Colonic mucosa (tissue), 4 donors: ENCODE measurements at regions not wholly inside any gene's neighbourhood (a gene's known extent, or its start where the extent isn't known, plus 50 kb on each side); places are given as distances from the start of the nearest gene placed in this dataset.

Source experiments
- DNase-seq: peaks from one replicate; pipeline ENCODE4 v3.0.0-alpha.2; 2020
- H3K27ac ChIP-seq: fragments of 200-600 bp; one replicate; pipeline ENCODE4 v1.8.0; 2021
- H3K27me3 ChIP-seq: fragments of 200-600 bp; one replicate; pipeline ENCODE4 v1.8.0; 2021
- H3K36me3 ChIP-seq: fragments of 200-600 bp; one replicate; pipeline ENCODE4 v1.8.0; 2021
- H3K4me1 ChIP-seq: fragments of 200-600 bp; one replicate; pipeline ENCODE4 v1.8.0; 2021; ENCODE audit warnings: mild to moderate bottlenecking
- H3K4me3 ChIP-seq: fragments of 200-600 bp; one replicate; pipeline ENCODE4 v1.8.0; 2021
- H3K9ac ChIP-seq, 2 donors: one replicate each; pipeline ENCODE4 v1.7.0; 2013; ENCODE audit warnings: control low read depth in 2 of 2, low read depth in 2 of 2, low read length in 2 of 2
- H3K9me3 ChIP-seq: fragments of 200-600 bp; one replicate; pipeline ENCODE4 v1.8.0; 2021
- intact Hi-C: fragments of 100-400 bp; cut with DNase I; formaldehyde crosslinking; loops from one replicate; pipeline ENCODE4 v1.14.1; 2022
- TF ChIP-seq, protein P1 (sequence below): fragments of 200-600 bp; IDR thresholded peaks from one replicate; pipeline ENCODE4 v1.8.0; 2022; ENCODE audit warnings: antibody characterized with exemption, mild to moderate bottlenecking
- donor health status: healthy.
- donor health status: DM: no; HTN: no; CAD: no.
- donor health status: DM: no; HTN: no; CAD: no.

DNA sequence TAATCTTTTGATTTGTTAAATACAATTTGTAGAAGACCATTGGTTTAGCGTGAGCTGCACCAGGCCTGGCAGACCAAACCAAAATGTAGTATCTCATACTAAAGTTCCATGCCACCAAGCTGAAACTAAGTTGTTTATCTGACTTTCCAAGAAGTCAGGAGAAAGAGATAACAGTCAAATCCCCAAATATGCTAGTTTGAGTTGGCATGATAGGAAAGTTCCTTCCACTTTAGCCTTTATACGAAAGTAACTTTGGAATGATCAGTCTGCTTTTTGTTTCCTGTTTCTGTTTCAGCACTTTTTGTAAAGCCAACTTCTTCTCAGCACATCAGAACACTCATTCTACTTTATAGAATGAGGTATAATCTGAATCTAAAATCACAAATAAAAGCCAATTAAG is 449.2 kb downstream of the GRXCR1 start:
- H3K36me3 ChIP-seq: no peaks in the 10 kb centered on the region
- H3K9me3 ChIP-seq: no peaks in the 10 kb centered on the region
- no peak overlapping the region for H3K4me3 ChIP-seq
- DNase-seq: no peak
- no peaks in the 10 kb centered on the region for H3K27me3 ChIP-seq
- H3K4me1 ChIP-seq: no peaks in the 10 kb centered on the region
- H3K27ac ChIP-seq: no peak overlapping the region
- H3K9ac ChIP-seq: no peak overlapping the region
- intact Hi-C loops: no loop called here
- TF ChIP-seq, protein P1, sequence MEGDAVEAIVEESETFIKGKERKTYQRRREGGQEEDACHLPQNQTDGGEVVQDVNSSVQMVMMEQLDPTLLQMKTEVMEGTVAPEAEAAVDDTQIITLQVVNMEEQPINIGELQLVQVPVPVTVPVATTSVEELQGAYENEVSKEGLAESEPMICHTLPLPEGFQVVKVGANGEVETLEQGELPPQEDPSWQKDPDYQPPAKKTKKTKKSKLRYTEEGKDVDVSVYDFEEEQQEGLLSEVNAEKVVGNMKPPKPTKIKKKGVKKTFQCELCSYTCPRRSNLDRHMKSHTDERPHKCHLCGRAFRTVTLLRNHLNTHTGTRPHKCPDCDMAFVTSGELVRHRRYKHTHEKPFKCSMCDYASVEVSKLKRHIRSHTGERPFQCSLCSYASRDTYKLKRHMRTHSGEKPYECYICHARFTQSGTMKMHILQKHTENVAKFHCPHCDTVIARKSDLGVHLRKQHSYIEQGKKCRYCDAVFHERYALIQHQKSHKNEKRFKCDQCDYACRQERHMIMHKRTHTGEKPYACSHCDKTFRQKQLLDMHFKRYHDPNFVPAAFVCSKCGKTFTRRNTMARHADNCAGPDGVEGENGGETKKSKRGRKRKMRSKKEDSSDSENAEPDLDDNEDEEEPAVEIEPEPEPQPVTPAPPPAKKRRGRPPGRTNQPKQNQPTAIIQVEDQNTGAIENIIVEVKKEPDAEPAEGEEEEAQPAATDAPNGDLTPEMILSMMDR: no peak

DNA sequence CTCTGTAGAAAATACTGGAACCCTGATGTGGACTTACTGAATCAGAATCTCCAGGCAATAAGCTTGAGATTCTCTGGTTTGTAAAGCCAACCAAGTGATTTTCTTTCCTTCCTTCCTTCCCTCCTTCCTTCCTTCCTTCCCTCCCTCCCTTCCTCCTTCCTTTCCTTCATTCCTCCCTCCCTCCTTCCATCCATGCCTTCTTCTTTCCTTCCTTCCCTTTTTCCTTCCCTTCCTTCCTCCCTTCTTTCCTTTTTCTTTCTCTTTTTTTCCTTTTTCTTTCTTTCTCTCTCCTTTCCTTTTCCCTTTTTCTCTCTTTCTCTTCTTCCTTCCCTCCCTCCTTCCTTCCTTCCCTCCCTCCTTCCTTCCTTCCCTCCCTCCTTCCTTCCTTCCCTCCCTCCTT is 450.8 kb downstream of the GRXCR1 start:
- Histone ChIP-seq H3K9ac (no peak overlapping the region), H3K4me1 (no peaks in the 10 kb centered on the region), H3K36me3 (no peaks in the 10 kb centered on the region), H3K9me3 (no peaks in the 10 kb centered on the region), H3K27me3 (no peaks in the 10 kb centered on the region), H3K27ac (no peak overlapping the region), H3K4me3 (no peak overlapping the region)
- DNase-seq: no peak
- intact Hi-C loops: no loop called here
- TF ChIP-seq, protein P1: no peak

DNA sequence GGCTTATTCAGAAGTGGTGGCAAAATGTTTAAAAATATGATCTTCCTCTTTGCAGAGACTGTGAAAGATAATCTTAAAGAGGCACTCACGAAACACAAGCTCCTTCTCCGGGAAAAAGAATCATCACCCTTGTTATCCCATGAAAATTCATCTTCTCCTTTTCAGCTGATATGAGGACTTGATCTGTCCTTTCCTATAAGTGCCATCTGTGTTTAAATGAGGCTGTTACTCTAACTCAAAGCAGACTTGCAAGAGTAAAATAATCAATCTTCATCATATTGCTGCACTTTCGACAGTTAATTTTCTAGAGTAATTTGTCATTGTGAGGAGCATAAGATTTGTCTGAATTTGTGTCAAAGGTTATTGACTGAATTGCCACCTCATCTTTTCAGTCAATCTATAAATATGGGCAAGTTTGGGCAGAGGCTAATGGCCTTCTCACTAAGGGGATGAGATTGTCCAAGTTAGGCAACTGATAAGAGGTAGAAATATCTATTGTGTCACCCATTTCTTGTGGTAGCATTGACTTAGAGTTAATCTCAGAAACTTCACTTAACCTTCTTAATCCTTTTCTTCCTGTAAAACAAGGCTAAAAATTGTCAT is 452.9 kb downstream of the GRXCR1 start:
- no peaks in the 10 kb centered on the region for H3K4me1 ChIP-seq
- no peak overlapping the region for H3K4me3 ChIP-seq
- H3K9me3 ChIP-seq: no peaks in the 10 kb centered on the region
- no peaks in the 10 kb centered on the region for H3K36me3 ChIP-seq
- TF ChIP-seq, protein P1: no peak
- H3K27ac ChIP-seq: no peak overlapping the region
- no peak for DNase-seq
- no peak overlapping the region for H3K9ac ChIP-seq
- no peaks in the 10 kb centered on the region for H3K27me3 ChIP-seq
- intact Hi-C loops: no loop called here

DNA sequence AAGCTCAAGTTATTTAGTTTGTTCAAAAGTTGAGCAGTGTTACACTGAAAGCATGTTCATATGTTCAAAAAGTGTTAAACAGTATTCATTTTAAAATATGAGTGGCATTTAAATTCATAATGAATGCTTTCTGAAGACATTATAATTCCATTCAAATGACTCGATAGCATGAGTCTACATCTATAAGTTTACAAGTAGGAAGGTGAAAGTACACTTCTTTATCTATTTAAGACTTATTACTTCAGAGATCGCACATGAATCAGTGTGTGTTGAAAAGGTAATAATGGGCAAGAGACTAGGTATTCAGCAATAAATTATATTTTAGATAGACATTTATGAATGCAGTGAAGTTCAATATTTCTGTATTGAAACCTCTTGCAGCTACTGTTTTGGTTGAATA is 456.1 kb downstream of the GRXCR1 start:
- Histone ChIP-seq H3K4me1 (no peaks in the 10 kb centered on the region), H3K9ac (no peak overlapping the region), H3K27me3 (no peaks in the 10 kb centered on the region), H3K4me3 (no peak overlapping the region), H3K36me3 (no peaks in the 10 kb centered on the region), H3K27ac (no peak overlapping the region), H3K9me3 (no peaks in the 10 kb centered on the region)
- DNase-seq: no peak
- intact Hi-C loops: no loop called here
- TF ChIP-seq, protein P1: no peak

DNA sequence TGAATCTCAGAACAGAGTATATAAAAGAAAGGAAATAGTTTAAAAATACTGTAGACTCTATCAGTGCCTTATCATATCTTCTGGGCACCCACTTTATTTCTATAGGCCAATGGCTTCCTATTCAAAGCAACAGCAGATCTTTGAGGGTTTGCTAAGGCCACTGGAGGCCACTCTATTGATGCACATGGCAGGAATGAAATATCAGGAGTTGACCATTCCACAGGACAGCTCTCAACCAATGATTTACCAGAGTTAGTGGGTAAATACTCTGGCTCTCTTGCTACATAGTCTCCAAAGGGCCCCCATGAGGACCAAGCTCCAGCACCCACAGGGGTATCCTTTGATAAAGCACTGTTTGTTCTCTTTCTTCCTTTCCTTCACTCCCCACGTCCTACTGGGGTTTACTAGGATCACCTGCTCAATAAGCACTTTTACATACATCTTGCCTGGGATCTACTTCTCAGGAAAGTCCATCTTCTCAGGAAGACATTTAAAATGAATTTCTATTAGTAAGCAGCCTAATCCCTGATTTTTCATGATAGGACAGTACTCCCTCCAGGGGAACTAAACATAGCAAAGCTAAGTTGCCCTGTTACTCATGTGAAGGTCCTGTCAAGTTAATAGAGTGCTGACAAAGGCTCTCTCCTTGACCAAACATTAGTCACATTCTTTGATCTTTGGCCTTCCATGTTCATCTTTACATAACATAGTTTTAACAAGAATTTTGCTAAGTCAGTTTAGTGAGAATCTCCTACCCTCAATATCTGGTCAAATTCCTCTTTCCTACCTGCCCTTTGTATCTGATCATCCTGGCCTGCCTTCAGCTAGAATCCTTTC is 459.7 kb downstream of the GRXCR1 start:
- H3K27ac ChIP-seq: no peak overlapping the region
- no peak for DNase-seq
- H3K4me1 ChIP-seq: no peaks in the 10 kb centered on the region
- no peak overlapping the region for H3K9ac ChIP-seq
- intact Hi-C loops: no loop called here
- no peaks in the 10 kb centered on the region for H3K27me3 ChIP-seq
- H3K36me3 ChIP-seq: no peaks in the 10 kb centered on the region
- H3K4me3 ChIP-seq: no peak overlapping the region
- TF ChIP-seq, protein P1: no peak
- no peaks in the 10 kb centered on the region for H3K9me3 ChIP-seq
